DMS79 (cell line): ENCODE measurements at regions not wholly inside any gene's neighbourhood (a gene's known extent, or its start where the extent isn't known, plus 50 kb on each side); places are given as distances from the start of the nearest gene placed in this dataset.
"Not testable (repeated sequence)": the region's sequence is repeated elsewhere in the genome, so short reads cannot be mapped to it uniquely, and the experiment has no call there.

Experiments
- DNase-seq: peaks from one replicate; lab custom pipeline; 2025; lab: John Stamatoyannopoulos, UW

- DNase-seq = no peak
These were observed 50.4 kb upstream of the CACUL1 start for GRCh38 chr10:118805146-118805545.

GRCh38 chr10:118807512-118808305, 52.9 kb upstream of the CACUL1 start:
- DNase-seq = no peak

GRCh38 chr10:118808601-118809356, 54.0 kb upstream of the CACUL1 start:
- DNase-seq = no peak

GRCh38 chr10:118809357-118810220, 54.8 kb upstream of the CACUL1 start:
- DNase-seq = no peak

- DNase-seq = no peak
These were observed 56.2 kb upstream of the CACUL1 start for GRCh38 chr10:118810796-118811505.

GRCh38 chr10:118811675-118812392, 57.1 kb upstream of the CACUL1 start:
- no peak for DNase-seq

GRCh38 chr10:118812393-118812740, 57.6 kb upstream of the CACUL1 start:
- DNase-seq = no peak

- DNase-seq = not testable (repeated sequence)
These were observed 58.2 kb upstream of the CACUL1 start for GRCh38 chr10:118813001-118813400.

- no peak for DNase-seq
These were observed 61.9 kb upstream of the CACUL1 start for GRCh38 chr10:118816471-118817168.

- DNase-seq = no peak
These were observed 62.7 kb upstream of the CACUL1 start for GRCh38 chr10:118817328-118818068.

- DNase-seq = peak; percentile 74
These were observed 64.0 kb upstream of the CACUL1 start for GRCh38 chr10:118818621-118819221.

- DNase-seq = no peak
These were observed 65.8 kb upstream of the CACUL1 start for GRCh38 chr10:118820326-118821116.

GRCh38 chr10:118823256-118823907, 68.6 kb upstream of the CACUL1 start:
- DNase-seq = no peak

- no peak for DNase-seq
These were observed 72.3 kb upstream of the CACUL1 start for GRCh38 chr10:118827053-118827452.

GRCh38 chr10:118827466-118828155, 72.8 kb upstream of the CACUL1 start:
- DNase-seq = no peak

GRCh38 chr10:118832241-118832651, 77.5 kb upstream of the CACUL1 start:
- no peak for DNase-seq

- DNase-seq = not testable (repeated sequence)
These were observed 79.6 kb upstream of the CACUL1 start for GRCh38 chr10:118834370-118834769.
